ENCODE measurements at regions not wholly inside any gene's neighbourhood (a gene's known extent, or its start where the extent isn't known, plus 50 kb on each side); places are given as distances from the start of the nearest gene placed in this dataset.

DNA sequence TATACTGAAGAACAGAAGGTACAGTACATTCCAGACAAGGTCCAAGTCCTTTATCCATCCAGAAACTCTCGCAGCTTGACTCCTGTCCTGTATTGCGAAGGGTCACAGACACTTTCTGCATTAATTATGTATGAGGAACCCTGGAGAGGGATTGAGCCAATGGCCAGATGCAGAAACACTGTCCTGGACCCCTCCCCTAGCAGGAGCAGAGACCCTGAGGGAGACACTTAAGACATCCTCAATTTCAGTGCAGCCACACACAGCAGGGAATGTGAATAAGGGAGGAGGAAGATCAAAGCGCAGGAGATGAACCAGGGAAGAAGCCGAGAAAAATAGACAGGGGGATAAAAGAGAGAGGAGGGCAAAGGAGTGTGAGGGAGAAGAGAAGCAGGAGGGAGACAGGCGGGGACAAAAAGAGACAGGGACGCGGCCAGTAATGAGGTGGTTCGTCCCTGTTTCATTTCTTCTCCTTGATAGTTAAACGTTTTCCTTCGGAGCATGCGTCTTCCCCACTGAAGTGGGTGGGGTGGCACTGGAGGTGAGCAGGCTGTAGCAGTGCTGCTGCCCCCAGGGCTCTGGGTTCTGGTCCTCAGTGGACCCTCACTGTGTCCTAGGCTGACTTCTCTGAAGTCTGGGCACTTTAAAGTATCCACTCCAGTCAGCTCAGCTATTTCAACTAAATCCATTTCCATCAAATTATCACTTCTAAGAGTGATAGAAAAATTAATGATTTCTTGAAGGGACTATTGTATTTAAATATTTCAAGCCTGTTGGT lies 356.4 kb upstream of the NOCT start:
- TF ChIP-seq, protein P1, sequence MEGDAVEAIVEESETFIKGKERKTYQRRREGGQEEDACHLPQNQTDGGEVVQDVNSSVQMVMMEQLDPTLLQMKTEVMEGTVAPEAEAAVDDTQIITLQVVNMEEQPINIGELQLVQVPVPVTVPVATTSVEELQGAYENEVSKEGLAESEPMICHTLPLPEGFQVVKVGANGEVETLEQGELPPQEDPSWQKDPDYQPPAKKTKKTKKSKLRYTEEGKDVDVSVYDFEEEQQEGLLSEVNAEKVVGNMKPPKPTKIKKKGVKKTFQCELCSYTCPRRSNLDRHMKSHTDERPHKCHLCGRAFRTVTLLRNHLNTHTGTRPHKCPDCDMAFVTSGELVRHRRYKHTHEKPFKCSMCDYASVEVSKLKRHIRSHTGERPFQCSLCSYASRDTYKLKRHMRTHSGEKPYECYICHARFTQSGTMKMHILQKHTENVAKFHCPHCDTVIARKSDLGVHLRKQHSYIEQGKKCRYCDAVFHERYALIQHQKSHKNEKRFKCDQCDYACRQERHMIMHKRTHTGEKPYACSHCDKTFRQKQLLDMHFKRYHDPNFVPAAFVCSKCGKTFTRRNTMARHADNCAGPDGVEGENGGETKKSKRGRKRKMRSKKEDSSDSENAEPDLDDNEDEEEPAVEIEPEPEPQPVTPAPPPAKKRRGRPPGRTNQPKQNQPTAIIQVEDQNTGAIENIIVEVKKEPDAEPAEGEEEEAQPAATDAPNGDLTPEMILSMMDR (IDR thresholded peaks at IDR 0.05) = no peak
- TF ChIP-seq POLR2A (IDR thresholded peaks at IDR 0.05) = no peak
